HG02938 (cell line): ENCODE measurements at regions not wholly inside any gene's neighbourhood (a gene's known extent, or its start where the extent isn't known, plus 50 kb on each side); places are given as distances from the start of the nearest gene placed in this dataset.

ENCODE experiments used
- ATAC-seq: cut with Tn5 transposase; IDR thresholded peaks from one replicate; pipeline ENCODE4 v1.9.1; 2021; ENCODE audit warnings: mild to moderate bottlenecking, moderate library complexity; ENCODE audit not compliant: unreplicated experiment

- ATAC-seq: peak; percentile 100
These were observed 147.2 kb upstream of the DKK2 start for GRCh38 chr4:107183155-107183774.

DNA sequence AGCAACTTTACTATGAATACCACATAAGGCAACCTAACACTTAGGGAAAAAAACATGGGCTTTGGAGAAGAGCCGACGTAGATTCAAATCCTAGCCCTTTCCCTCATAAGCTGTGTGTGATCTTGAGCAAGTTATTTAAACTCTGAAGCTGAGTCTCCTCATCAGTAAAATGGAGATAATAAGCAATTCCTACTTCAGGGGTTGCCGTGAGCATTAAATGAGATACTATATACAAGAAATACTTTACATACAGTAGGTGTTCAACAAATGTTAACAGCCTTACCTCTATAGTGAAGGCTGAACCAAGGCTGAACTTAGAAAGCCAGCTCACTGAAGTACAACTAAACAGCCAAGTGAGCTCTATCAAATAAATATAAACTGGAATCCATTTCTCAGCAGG lies 146.2 kb upstream of the DKK2 start:
- no peak for ATAC-seq

DNA sequence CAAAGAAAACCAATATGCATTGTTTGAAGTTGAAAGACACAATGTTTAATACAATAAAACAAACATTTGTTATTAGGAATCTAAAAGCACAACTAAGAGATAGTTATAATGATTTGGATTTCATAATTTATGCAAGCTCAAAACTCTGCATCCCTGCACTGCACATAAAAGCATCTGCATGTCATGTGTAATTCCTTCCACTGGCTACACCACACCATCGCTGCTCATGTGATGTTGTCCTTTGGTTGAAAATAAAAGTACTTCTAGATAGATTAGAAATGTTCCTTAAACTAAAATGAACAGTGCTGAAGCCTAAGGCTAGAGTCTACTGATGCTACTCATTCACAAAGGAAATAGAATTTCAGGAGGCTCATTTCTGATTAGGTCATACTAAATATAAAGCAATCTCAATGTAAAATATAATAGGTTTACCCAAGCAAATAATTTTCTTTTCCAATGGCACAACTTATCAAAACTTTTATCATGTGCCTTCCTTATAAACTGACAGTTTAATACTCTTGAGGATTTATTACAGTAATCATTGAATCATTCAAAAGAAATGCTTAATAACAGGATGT lies 130.8 kb upstream of the DKK2 start:
- no peak for ATAC-seq

- ATAC-seq: no peak
These were observed 130.1 kb upstream of the DKK2 start for GRCh38 chr4:107166181-107166580.

GRCh38 chr4:107164962-107165475 lies 128.9 kb upstream of the DKK2 start:
- no peak for ATAC-seq

- no peak for ATAC-seq
These were observed 120.3 kb upstream of the DKK2 start for GRCh38 chr4:107156443-107156842.

DNA sequence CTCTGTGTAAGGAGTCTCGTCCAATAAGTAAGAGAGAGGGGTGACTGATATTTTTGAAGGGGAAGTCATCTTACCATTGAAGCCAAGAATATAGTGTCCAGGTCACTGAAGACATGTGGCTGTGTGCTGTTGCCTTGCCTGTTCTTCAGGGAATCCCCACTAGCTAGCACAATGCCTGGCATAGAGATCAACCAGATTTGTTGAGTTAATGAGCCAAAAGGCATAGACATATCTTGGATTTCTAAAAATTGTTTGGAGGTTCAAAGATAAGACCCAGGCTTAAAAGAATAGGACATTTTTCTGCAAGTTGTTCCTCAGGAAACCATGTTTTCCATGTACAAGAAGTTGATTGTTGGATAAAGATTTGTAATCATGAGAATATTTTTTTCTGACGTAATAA lies 119.3 kb upstream of the DKK2 start:
- no peak for ATAC-seq

DNA sequence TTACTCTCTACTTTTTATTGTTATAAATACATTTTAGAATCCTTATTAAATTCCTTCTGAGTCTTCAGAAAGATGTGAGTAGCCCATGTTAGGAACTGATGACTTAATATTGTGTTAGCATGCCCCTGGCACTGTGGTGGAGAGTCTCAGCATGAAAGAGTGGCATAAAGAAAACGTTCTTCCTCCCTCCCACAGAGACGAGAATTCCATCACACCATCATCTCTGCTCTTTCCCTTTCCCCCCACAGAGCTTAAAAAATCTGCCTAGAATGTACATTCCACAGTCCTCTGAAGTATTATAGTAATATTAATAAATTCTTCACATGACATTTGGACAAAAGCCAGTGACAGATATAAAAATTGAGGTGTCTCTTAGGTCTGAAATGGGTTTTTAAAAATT lies 117.8 kb upstream of the DKK2 start:
- ATAC-seq: no peak

GRCh38 chr4:107153228-107153627 lies 117.1 kb upstream of the DKK2 start:
- no peak for ATAC-seq

DNA sequence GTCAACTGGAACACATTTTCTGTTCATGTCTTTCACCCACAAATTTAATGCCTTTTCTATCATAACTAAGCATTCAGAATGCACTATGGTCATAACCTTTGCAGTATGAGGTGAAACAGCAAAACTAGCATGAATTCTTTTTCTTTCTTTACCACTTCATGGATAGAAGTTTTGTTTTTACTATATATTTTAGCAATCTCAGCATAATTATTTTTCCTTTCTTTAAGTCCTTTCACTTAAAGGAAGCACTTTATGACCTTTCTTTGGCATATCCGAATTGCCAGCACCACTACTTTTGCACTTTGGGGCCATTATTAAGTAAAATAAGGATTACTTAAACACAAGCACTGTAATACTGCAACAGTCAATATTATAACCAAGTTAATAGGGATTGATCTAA lies 115.1 kb upstream of the DKK2 start:
- ATAC-seq: no peak

GRCh38 chr4:107148904-107149303 lies 112.8 kb upstream of the DKK2 start:
- ATAC-seq: no peak

DNA sequence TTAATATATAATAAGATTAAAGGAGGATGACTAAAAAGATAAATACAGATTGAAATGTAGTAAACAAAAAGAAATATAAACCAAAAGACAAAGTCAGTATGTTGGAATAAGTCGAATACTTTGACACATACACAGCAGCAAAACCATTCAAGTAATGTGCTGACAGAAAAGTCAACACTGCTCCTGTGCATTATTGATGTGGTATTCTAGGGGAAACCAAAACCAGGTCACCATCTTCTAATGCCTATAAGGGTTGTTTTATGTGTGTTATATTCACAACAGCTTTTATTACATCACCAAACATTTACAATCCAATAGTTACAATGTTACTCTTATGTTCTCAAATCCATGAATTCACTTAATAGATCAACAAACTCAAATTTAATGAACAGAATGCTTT lies 111.8 kb upstream of the DKK2 start:
- no peak for ATAC-seq

DNA sequence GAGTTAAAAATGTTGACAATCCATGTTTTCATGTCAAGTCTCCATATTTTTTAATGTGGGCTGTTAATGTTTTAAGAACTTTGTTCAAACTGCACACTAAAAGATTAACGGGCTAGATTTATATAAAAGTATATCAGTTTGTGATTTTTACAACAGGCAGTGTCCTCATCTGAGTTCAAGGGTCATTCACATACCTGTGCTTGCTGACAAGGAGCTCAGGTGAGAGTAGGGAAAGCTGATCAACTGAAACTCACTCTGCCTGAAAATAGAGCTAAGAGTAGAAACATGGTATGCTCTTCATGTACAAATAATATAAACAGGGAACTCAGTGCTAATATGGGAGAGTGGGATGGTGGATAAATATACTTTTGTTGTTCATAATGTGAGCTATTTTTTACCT lies 102.3 kb upstream of the DKK2 start:
- ATAC-seq: no peak

GRCh38 chr4:107133965-107134653 lies 98.0 kb upstream of the DKK2 start:
- no peak for ATAC-seq

- no peak for ATAC-seq
These were observed 95.2 kb upstream of the DKK2 start for GRCh38 chr4:107131295-107131694.

GRCh38 chr4:107130157-107130556 lies 94.0 kb upstream of the DKK2 start:
- no peak for ATAC-seq

GRCh38 chr4:107129611-107130010 lies 93.5 kb upstream of the DKK2 start:
- no peak for ATAC-seq

DNA sequence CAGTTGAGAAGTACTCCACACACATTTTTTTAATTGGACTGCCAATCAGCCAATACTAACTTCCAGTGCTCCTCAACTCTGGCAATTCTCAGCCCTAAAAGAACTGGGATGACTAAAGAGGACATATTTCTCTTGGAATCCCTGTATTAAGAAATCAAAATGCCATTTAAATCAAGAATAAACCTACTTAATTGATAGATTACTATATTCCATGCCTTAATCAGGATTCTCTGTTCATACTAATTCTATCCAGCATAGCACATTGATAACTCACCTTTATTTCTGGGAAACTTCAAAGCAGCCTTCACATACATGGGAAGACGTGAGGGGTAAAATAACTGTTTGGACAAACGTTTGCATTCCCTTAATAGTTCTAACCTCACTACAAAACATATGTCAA lies 93.0 kb upstream of the DKK2 start:
- no peak for ATAC-seq

DNA sequence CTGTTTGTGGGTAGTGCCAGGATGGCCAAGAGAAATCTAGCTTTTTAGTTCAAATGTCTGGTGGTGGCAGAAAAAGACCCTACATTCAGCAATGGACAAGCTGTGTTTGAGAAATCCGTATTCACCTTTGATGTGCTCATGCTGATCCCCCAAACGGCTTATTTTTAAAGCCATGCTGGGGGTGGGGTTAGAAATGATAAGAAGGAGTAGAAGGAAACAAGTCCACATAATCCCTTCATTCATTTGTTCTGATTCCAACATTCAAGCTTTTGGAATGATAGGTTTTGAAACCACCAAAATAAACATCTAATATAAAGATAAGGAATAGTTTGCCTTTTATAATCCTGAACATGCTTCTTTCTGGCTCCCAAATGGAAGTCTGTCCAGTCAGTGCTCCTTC lies 92.0 kb upstream of the DKK2 start:
- no peak for ATAC-seq

- ATAC-seq: no peak
These were observed 89.4 kb upstream of the DKK2 start for GRCh38 chr4:107125496-107125895.

- no peak for ATAC-seq
These were observed 86.6 kb upstream of the DKK2 start for GRCh38 chr4:107122736-107123135.

- no peak for ATAC-seq
These were observed 84.5 kb upstream of the DKK2 start for GRCh38 chr4:107120661-107121060.
